ENCODE measurements at regions not wholly inside any gene's neighbourhood (a gene's known extent, or its start where the extent isn't known, plus 50 kb on each side); places are given as distances from the start of the nearest gene placed in this dataset.

- TF ChIP-seq EZH2phosphoT487 (IDR thresholded peaks at IDR 0.05; ENCODE audit: low read depth, severe bottlenecking, unreplicated experiment) (no peak), CTCF (IDR thresholded peaks at IDR 0.05; ENCODE audit: poor library complexity) (no peak), EZH2 (IDR thresholded peaks at IDR 0.05; ENCODE audit: borderline replicate concordance) (no peak)
- Histone ChIP-seq H3K9me3 (ENCODE audit: low read depth) (no peaks in the 10 kb centered on the region), H3K4me1 (ENCODE audit: insufficient read depth) (no peaks in the 10 kb centered on the region), H2AFZ (no peak overlapping the region), H3K9me2 (replicated peaks; ENCODE audit: insufficient read depth) (no peaks in the 10 kb centered on the region), H3K27ac (no peak overlapping the region), H3K36me3 (replicated peaks; ENCODE audit: insufficient read depth, low read depth) (no peaks in the 10 kb centered on the region), H3K79me2 (no peaks in the 10 kb centered on the region), H4K20me1 (ENCODE audit: insufficient read depth, poor library complexity, severe bottlenecking) (no peaks in the 10 kb centered on the region), H3K4me3 (no peak overlapping the region), H3K4me2 (no peak overlapping the region), H3K27me3 (no peaks in the 10 kb centered on the region)
- WGBS (ENCODE audit: low lambda C conversion rate, missing lambda C conversion rate): 46% methylated on average over 4 of the region's 4 CpGs
- no peak for DNase-seq (ENCODE audit: low spot score)
Observed at GRCh38 chr12:74468401-74468800, 69.2 kb upstream of the ATXN7L3B start.

GRCh38 chr12:74476234-74476633, 61.4 kb upstream of the ATXN7L3B start:
- no peaks in the 10 kb centered on the region for H3K9me2 ChIP-seq (replicated peaks; ENCODE audit: insufficient read depth)
- H3K36me3 ChIP-seq (replicated peaks; ENCODE audit: insufficient read depth, low read depth): no peaks in the 10 kb centered on the region
- no peaks in the 10 kb centered on the region for H3K4me1 ChIP-seq (ENCODE audit: insufficient read depth)
- TF ChIP-seq CTCF (IDR thresholded peaks at IDR 0.05; ENCODE audit: poor library complexity) (no peak), EZH2 (IDR thresholded peaks at IDR 0.05; ENCODE audit: borderline replicate concordance) (no peak), EZH2phosphoT487 (IDR thresholded peaks at IDR 0.05; ENCODE audit: low read depth, severe bottlenecking, unreplicated experiment) (no peak)
- no peak for DNase-seq (ENCODE audit: low spot score)
- H3K9me3 ChIP-seq (ENCODE audit: low read depth): no peaks in the 10 kb centered on the region
- 84% methylated on average over 1 of the region's 1 CpG for WGBS (ENCODE audit: low lambda C conversion rate, missing lambda C conversion rate)
- no peaks in the 10 kb centered on the region for H4K20me1 ChIP-seq (ENCODE audit: insufficient read depth, poor library complexity, severe bottlenecking)
- no peaks in the 10 kb centered on the region for H3K79me2 ChIP-seq
- H3K27ac ChIP-seq: no peak overlapping the region
- no peak overlapping the region for H2AFZ ChIP-seq
- no peak overlapping the region for H3K4me2 ChIP-seq
- H3K27me3 ChIP-seq: no peaks in the 10 kb centered on the region
- H3K4me3 ChIP-seq: no peak overlapping the region

DNA sequence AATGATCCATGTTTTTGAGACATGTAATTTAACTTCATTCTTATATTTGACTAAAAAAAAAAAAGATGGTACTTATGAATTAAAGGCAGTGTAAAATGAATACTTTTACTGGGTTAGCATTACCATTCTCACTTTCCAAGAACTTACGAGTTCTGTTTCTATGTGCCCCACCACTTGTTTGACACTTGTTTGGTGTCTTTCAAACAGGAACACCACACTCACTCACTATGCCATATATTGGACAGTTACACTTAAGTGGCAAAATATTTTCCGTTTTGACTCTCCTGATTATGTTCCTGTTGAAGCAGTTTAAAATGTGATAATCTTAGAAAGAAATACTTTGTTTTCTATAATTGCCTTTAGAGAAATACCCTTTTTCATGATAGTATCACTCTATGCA, 56.6 kb upstream of the ATXN7L3B start:
- DNase-seq (ENCODE audit: low spot score): no peak
- H3K79me2 ChIP-seq: no peaks in the 10 kb centered on the region
- H3K4me3 ChIP-seq: no peak overlapping the region
- H3K36me3 ChIP-seq (replicated peaks; ENCODE audit: insufficient read depth, low read depth): no peaks in the 10 kb centered on the region
- no peak overlapping the region for H2AFZ ChIP-seq
- no peaks in the 10 kb centered on the region for H3K4me1 ChIP-seq (ENCODE audit: insufficient read depth)
- TF ChIP-seq EZH2phosphoT487 (IDR thresholded peaks at IDR 0.05; ENCODE audit: low read depth, severe bottlenecking, unreplicated experiment): no peak
- no peak for TF ChIP-seq EZH2 (IDR thresholded peaks at IDR 0.05; ENCODE audit: borderline replicate concordance)
- TF ChIP-seq CTCF (IDR thresholded peaks at IDR 0.05; ENCODE audit: poor library complexity): no peak
- H3K9me2 ChIP-seq (replicated peaks; ENCODE audit: insufficient read depth): no peaks in the 10 kb centered on the region
- WGBS (ENCODE audit: low lambda C conversion rate, missing lambda C conversion rate): 92% methylated on average over 2 of the region's 2 CpGs
- H3K9me3 ChIP-seq (ENCODE audit: low read depth): no peaks in the 10 kb centered on the region
- H3K27me3 ChIP-seq: no peaks in the 10 kb centered on the region
- H3K27ac ChIP-seq: no peak overlapping the region
- no peaks in the 10 kb centered on the region for H4K20me1 ChIP-seq (ENCODE audit: insufficient read depth, poor library complexity, severe bottlenecking)
- no peak overlapping the region for H3K4me2 ChIP-seq

DNA sequence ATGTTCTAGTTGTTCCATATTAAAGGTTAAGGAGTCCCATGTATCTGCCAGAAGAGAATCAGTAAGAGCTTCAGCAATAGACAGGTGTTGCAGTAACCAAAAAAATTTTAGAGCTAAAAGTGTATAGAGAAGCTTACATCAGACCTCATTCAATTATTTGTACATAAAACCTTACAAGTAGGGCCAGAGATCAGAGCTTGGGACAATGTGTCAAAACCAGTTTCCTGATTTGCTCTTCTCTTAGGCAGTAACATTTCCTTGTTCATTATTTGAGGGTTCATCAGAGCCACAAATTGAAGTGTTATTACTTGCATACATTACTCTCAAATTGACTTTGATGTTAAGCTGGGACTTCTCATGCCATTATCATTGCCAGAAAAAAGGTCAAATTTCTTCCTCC, 55.5 kb upstream of the ATXN7L3B start:
- TF ChIP-seq EZH2 (IDR thresholded peaks at IDR 0.05; ENCODE audit: borderline replicate concordance) (no peak), CTCF (IDR thresholded peaks at IDR 0.05; ENCODE audit: poor library complexity) (no peak), EZH2phosphoT487 (IDR thresholded peaks at IDR 0.05; ENCODE audit: low read depth, severe bottlenecking, unreplicated experiment) (no peak)
- Histone ChIP-seq H3K79me2 (no peaks in the 10 kb centered on the region), H4K20me1 (ENCODE audit: insufficient read depth, poor library complexity, severe bottlenecking) (no peaks in the 10 kb centered on the region), H3K27me3 (no peaks in the 10 kb centered on the region), H3K4me2 (no peak overlapping the region), H3K9me2 (replicated peaks; ENCODE audit: insufficient read depth) (no peaks in the 10 kb centered on the region), H3K36me3 (replicated peaks; ENCODE audit: insufficient read depth, low read depth) (no peaks in the 10 kb centered on the region), H3K4me3 (no peak overlapping the region), H3K9me3 (ENCODE audit: low read depth) (no peaks in the 10 kb centered on the region), H2AFZ (no peak overlapping the region), H3K27ac (no peak overlapping the region), H3K4me1 (ENCODE audit: insufficient read depth) (no peaks in the 10 kb centered on the region)
- DNase-seq (ENCODE audit: low spot score): no peak

Measured in hepatocyte (in vitro differentiated cells).